ENCODE measurements at regions not wholly inside any gene's neighbourhood (a gene's known extent, or its start where the extent isn't known, plus 50 kb on each side); places are given as distances from the start of the nearest gene placed in this dataset.

GRCh38 chr16:79510879-79511278, 89.7 kb downstream of the MAF start:
- Histone ChIP-seq H3K27ac (ENCODE audit: low read depth in 1 of 2, low read length in 2 of 2) (no peak overlapping the region), H3K4me3 (ENCODE audit: low read depth in 1 of 3, low read length in 3 of 3) (no peak overlapping the region), H3K4me1 (ENCODE audit: control insufficient read depth in 4 of 4, insufficient read depth in 4 of 4, low read length in 3 of 4) (peaks cover 0 to 3% (median 1%) of the 10 kb centered on the region in 4 donors), H3K9ac (ENCODE audit: low read depth in 1 of 2, low read length in 2 of 2) (no peak overlapping the region), H3K9me3 (ENCODE audit: control insufficient read depth in 4 of 4, low read length in 3 of 4) (no peaks in the 10 kb centered on the region), H3K27me3 (ENCODE audit: control insufficient read depth in 4 of 4, insufficient read depth in 4 of 4, low read length in 3 of 4) (no peaks in the 10 kb centered on the region), H3K36me3 (ENCODE audit: control insufficient read depth in 4 of 4, insufficient read depth in 3 of 4, low read depth in 1 of 4, low read length in 3 of 4) (no peaks in the 10 kb centered on the region)
- DNase-seq (ENCODE audit: low spot score) = no peak
- 94% methylated on average over 5 of the region's 5 CpGs for WGBS
- no peak for TF ChIP-seq REST (IDR thresholded peaks at IDR 0.05)
- no peak for TF ChIP-seq JUND (IDR thresholded peaks at IDR 0.05)
- TF ChIP-seq MAX (IDR thresholded peaks at IDR 0.05) = no peak
- TF ChIP-seq, protein P1, sequence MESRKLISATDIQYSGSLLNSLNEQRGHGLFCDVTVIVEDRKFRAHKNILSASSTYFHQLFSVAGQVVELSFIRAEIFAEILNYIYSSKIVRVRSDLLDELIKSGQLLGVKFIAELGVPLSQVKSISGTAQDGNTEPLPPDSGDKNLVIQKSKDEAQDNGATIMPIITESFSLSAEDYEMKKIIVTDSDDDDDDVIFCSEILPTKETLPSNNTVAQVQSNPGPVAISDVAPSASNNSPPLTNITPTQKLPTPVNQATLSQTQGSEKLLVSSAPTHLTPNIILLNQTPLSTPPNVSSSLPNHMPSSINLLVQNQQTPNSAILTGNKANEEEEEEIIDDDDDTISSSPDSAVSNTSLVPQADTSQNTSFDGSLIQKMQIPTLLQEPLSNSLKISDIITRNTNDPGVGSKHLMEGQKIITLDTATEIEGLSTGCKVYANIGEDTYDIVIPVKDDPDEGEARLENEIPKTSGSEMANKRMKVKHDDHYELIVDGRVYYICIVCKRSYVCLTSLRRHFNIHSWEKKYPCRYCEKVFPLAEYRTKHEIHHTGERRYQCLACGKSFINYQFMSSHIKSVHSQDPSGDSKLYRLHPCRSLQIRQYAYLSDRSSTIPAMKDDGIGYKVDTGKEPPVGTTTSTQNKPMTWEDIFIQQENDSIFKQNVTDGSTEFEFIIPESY (IDR thresholded peaks at IDR 0.05) = no peak
- no peak for TF ChIP-seq HNF4A (conservative IDR thresholded peaks at IDR 0.05)
- TF ChIP-seq FOXA1 (IDR thresholded peaks at IDR 0.05) = no peak

GRCh38 chr16:79509906-79510305, 90.6 kb downstream of the MAF start:
- Histone ChIP-seq H3K27me3 (ENCODE audit: control insufficient read depth in 4 of 4, insufficient read depth in 4 of 4, low read length in 3 of 4) (no peaks in the 10 kb centered on the region), H3K36me3 (ENCODE audit: control insufficient read depth in 4 of 4, insufficient read depth in 3 of 4, low read depth in 1 of 4, low read length in 3 of 4) (no peaks in the 10 kb centered on the region), H3K4me3 (ENCODE audit: low read depth in 1 of 3, low read length in 3 of 3) (no peak overlapping the region), H3K9me3 (ENCODE audit: control insufficient read depth in 4 of 4, low read length in 3 of 4) (no peaks in the 10 kb centered on the region), H3K27ac (ENCODE audit: low read depth in 1 of 2, low read length in 2 of 2) (no peak overlapping the region), H3K9ac (ENCODE audit: low read depth in 1 of 2, low read length in 2 of 2) (no peak overlapping the region), H3K4me1 (ENCODE audit: control insufficient read depth in 4 of 4, insufficient read depth in 4 of 4, low read length in 3 of 4) (peaks cover 0 to 3% (median 1%) of the 10 kb centered on the region in 4 donors)
- DNase-seq (ENCODE audit: low spot score) = no peak
- WGBS = 97% methylated on average over 8 of the region's 8 CpGs
- TF ChIP-seq EGR1 (IDR thresholded peaks at IDR 0.05; ENCODE audit: low read depth in 2 of 2) = no peak
- no peak for TF ChIP-seq REST (IDR thresholded peaks at IDR 0.05)
- TF ChIP-seq YY1 (IDR thresholded peaks at IDR 0.05) = no peak
- no peak for TF ChIP-seq FOXA1 (IDR thresholded peaks at IDR 0.05)
- TF ChIP-seq RXRA (IDR thresholded peaks at IDR 0.05) = no peak
- TF ChIP-seq TAF1 (conservative IDR thresholded peaks at IDR 0.05) = no peak
- TF ChIP-seq CTCF (IDR thresholded peaks at IDR 0.05; ENCODE audit: low read depth, low read length, missing input control) = no peak
